ENCODE measurements at regions not wholly inside any gene's neighbourhood (a gene's known extent, or its start where the extent isn't known, plus 50 kb on each side); places are given as distances from the start of the nearest gene placed in this dataset.

- no peak for DNase-seq
Observed at GRCh38 chr3:135885885-135886284, 79.6 kb upstream of the PPP2R3A start.

- DNase-seq: no peak
Observed at GRCh38 chr3:135887220-135887619, 78.3 kb upstream of the PPP2R3A start.

DNA sequence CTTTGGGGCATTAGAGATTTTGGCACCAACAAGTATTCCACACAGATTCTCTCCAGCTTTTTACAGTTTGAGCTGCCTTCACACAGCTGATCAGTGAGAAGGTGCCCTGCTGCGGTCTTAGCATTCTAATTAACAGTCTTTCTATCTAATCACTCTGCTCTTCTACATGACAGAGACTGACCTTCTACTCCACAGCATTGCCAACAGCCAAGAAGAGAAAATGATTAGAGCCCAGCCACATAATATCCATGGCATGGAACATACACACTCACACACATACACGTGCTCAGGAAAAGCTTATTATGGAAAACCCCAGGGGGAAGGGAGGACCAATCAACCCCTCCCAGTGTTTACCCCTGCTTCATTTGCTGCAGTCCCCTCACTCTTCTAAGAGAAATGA is 76.1 kb upstream of the PPP2R3A start:
- no peak for DNase-seq

- no peak for DNase-seq
Observed at GRCh38 chr3:135891121-135891520, 74.4 kb upstream of the PPP2R3A start.

DNA sequence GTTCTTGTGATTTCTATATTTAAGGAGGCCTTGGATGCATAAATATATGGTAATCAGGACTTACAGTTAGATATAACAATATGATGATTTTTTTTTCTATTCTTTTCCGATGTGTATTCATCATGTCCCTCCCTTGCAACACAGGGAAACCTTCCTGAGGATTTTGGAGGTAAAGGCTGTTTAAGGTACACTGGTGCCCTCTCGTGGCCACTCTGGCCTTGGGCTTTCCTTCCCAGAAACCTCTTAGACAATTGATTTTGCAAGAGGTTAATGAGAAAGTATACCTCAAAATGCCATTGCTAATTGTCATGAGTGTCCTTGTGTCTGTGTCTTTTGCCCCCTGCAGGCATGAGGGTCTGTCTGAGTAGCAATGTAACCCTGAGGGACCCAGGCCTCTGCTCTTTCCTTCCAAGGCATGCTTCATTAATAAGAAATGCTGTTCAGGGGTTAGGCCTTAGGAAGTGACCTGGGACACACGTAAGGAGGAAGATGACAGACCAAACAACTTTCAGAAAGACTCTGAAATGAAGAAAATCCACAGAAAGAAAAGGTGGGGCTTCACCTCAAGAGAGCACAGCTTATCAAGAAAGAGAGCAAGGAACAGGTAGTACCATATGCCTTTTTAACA is 70.3 kb upstream of the PPP2R3A start:
- DNase-seq: peak; percentile 71

- no peak for DNase-seq
Observed at GRCh38 chr3:135895734-135896121, 69.8 kb upstream of the PPP2R3A start.

- no peak for DNase-seq
Observed at GRCh38 chr3:135896613-135897012, 68.9 kb upstream of the PPP2R3A start.

GRCh38 chr3:135897715-135898114 is 67.8 kb upstream of the PPP2R3A start:
- no peak for DNase-seq

GRCh38 chr3:135898774-135899173 is 66.8 kb upstream of the PPP2R3A start:
- no peak for DNase-seq

- no peak for DNase-seq
Observed at GRCh38 chr3:135905058-135905724, 60.3 kb upstream of the PPP2R3A start.

DNA sequence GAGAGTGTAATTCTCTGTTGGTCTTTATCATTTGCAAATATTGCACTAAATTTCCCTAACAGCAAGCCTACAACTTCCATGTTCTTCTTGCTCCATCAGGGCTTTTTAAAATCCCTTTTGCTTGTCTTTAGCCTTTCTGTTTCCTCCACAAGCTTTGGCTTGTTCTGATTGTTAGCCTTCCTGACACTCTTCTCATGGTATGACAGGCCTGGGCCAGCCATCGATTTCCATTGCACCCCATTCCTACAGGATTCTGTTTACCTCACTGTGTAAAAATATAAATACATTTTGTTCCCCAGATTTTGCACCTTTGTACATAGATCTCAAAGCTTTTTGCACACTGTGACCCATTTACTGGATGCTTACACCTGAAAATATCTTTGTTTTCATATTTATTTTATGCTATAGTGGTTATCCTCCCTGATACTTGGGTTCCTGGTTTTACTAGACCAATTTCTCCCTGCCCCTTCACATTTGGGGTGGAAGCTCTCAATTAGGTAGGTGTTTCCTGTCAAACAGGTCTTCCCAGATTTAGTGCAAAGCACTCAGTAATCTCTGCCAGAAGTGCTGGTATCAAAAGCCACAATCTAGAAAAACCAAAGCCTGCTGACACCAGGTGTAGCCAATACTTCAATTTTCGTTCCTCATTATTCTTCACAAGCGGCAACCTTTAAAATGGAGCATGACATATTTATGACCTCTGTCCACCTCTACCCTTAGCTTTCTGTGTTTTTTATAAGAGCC is 57.9 kb upstream of the PPP2R3A start:
- DNase-seq: no peak

DNA sequence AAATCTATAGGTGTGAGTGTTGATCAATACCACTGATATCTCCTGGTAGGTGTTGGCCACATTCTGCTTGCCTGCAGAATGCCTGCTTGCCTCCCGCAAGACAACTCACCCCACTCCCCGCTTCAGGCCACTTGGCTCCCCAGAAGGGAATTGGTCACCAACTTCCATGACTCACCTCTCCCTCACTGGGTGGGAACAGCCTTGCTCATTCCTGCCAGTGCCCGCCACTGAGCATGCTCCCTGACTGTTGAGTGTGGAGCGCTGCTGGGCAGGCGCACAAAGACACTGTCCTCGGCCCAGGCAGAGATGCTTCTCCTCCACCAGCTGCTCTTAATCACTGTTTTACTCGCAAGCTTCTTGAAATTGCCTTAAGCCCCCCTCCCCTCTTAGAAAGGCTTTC is 57.3 kb upstream of the PPP2R3A start:
- no peak for DNase-seq

DNA sequence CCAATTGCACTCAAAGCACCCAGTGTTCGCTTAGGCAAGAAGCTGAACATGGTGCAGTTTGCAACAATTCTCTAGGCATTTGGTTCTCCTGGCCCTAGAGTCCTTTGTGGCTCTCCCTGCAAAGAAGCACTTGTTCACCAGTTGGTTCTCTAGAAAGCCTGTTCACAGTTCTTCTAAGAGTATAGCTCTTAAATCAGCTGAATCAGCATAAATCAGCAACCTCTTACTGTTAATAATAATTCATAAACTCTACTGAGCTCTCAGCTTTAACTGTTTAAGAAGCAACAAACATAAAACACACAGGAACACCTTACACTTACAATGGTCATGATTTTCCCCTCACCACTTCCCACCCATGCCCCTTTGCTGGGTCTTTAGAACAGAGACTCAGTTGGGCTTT is 56.8 kb upstream of the PPP2R3A start:
- no peak for DNase-seq

DNA sequence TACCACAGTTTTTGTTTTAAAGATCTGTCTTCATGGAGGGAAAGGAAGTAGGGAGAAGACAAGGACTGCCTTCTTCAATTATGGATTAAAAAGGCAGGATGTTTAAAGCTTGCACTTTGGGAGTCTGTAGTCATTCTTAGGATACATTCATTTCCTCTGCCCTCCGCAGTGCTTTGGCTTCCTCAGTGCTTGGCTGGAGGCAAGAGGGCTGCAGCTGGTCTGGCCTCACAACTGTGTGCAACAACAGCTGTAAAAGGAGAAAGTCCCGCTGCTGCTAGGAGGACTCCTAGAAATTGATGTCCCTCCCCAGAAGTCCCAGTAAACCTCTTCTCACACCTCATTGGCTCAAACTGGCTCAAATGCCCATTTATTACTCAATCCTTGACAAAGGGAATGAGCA is 54.4 kb upstream of the PPP2R3A start:
- DNase-seq: no peak

GRCh38 chr3:135915206-135915605 is 50.3 kb upstream of the PPP2R3A start:
- no peak for DNase-seq
